Breast epithelium (tissue), 3 donors: ENCODE measurements at regions not wholly inside any gene's neighbourhood (a gene's known extent, or its start where the extent isn't known, plus 50 kb on each side); places are given as distances from the start of the nearest gene placed in this dataset.

Source experiments
- CTCF ChIP-seq, 3 donors: fragments of 450-650 bp; IDR thresholded peaks; one replicate each; pipeline ENCODE4 v1.5.1; 2016 to 2017; ENCODE audit warnings: antibody characterized with exemption in 3 of 3, mild to moderate bottlenecking in 3 of 3, moderate library complexity in 3 of 3
- POLR2A ChIP-seq: fragments of 450-650 bp; IDR thresholded peaks from one replicate; pipeline ENCODE4 v1.6.1; 2016; ENCODE audit warnings: antibody characterized with exemption, mild to moderate bottlenecking, moderate library complexity
- POLR2AphosphoS5 ChIP-seq, 3 donors: sonication (generic); formaldehyde crosslinking; IDR thresholded peaks; one replicate each; pipeline ENCODE4 v1.6.1; 2017; ENCODE audit warnings: antibody characterized with exemption in 3 of 3

- TF ChIP-seq POLR2A (no peak), CTCF (IDR thresholded peaks at IDR 0.05) (no peak), POLR2AphosphoS5 (IDR thresholded peaks at IDR 0.05) (no peak)
Measured at GRCh38 chr1:50285994-50286393, 137.2 kb downstream of the DMRTA2 start.
